ENCODE measurements at regions not wholly inside any gene's neighbourhood (a gene's known extent, or its start where the extent isn't known, plus 50 kb on each side); places are given as distances from the start of the nearest gene placed in this dataset.

DNA sequence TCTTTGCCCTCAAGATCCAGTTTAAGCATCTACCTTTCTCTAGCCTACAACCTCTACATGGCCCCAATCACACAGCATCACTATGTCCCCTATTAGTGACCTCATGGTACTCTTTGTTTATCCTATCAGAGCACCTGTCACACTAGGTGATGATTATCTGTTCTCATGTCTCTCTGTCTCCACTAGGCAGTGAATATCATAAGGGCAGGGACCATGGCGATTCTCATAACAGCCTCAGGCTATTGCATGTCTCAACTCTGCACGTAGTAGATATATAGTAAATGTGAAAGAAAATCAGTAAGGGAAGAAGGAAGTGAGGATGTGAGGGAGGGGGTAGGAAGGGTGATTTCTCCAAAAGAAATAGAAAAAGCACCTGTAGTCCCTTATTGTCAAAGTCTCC lies 311.0 kb downstream of the NSG2 start:
- Histone ChIP-seq H3K4me3 (replicated peaks in 1 of 2; ENCODE audit: low read depth in 1 of 2, low read length in 2 of 2) (no peak overlapping the region), H3K9me2 (ENCODE audit: insufficient read depth) (no peaks in the 10 kb centered on the region), H4K20me1 (ENCODE audit: insufficient read depth) (no peaks in the 10 kb centered on the region), H3K79me2 (ENCODE audit: insufficient read depth, low read length) (no peaks in the 10 kb centered on the region), H3K9me3 (ENCODE audit: control insufficient read depth in 1 of 2, insufficient read depth in 1 of 2, low read depth in 1 of 2, low read length in 2 of 2) (no peaks in the 10 kb centered on the region), H3K4me2 (ENCODE audit: low read length) (no peak overlapping the region), H3K27me3 (ENCODE audit: insufficient read depth, low read length) (peaks cover 45% of the 10 kb centered on the region; the same call in 1 of the 2 replicates), H3K36me3 (ENCODE audit: control insufficient read depth in 1 of 2, insufficient read depth in 2 of 2, low read length in 2 of 2) (no peaks in the 10 kb centered on the region), H3K9ac (ENCODE audit: low read length) (no peak overlapping the region), H2AFZ (ENCODE audit: low read depth, low read length, poor library complexity, severe bottlenecking) (no peak overlapping the region), H3K4me1 (ENCODE audit: control insufficient read depth in 1 of 2, insufficient read depth in 2 of 2, low read length in 2 of 2) (0 out of 4 replicates have a peak, but pooled peaks cover 0 to 4% of the 10 kb centered on the region in 2 experiments), H3K27ac (ENCODE audit: low read depth, low read length) (no peak overlapping the region)
- ChIA-PET POLR2A (no interaction called here), CTCF (no interaction called here), RAD21 (ENCODE audit: low non-redundant PET in 1 of 2, low total read pairs in 2 of 2, uncharacterized antibody in 2 of 2, unreplicated experiment in 2 of 2) (no interaction called here)
- no peak for ATAC-seq
- DNase-seq (ENCODE audit: low read depth, low spot score): no peak
- TF ChIP-seq SIN3A (IDR thresholded peaks at IDR 0.05; ENCODE audit: low read depth): no peak
- no peak for TF ChIP-seq CEBPB (IDR thresholded peaks at IDR 0.05; ENCODE audit: low read depth)
- no peak for TF ChIP-seq SRF (IDR thresholded peaks at IDR 0.05; ENCODE audit: low read depth)
- no peak for TF ChIP-seq POLR2A (IDR thresholded peaks at IDR 0.05; ENCODE audit: borderline replicate concordance, extremely low read depth, insufficient read depth, insufficient read length)
- no peak for TF ChIP-seq ELF1 (IDR thresholded peaks at IDR 0.05; ENCODE audit: borderline replicate concordance, low read depth)
- no peak for TF ChIP-seq FOSL1 (IDR thresholded peaks at IDR 0.05; ENCODE audit: low read depth)
- TF ChIP-seq ZNF274 (IDR thresholded peaks at IDR 0.05; ENCODE audit: low read depth, low read length): no peak
- no peak for TF ChIP-seq SP1 (IDR thresholded peaks at IDR 0.05; ENCODE audit: low read depth)
- no peak for TF ChIP-seq CBX3 (IDR thresholded peaks at IDR 0.05; ENCODE audit: low read depth)
- TF ChIP-seq, protein P1, sequence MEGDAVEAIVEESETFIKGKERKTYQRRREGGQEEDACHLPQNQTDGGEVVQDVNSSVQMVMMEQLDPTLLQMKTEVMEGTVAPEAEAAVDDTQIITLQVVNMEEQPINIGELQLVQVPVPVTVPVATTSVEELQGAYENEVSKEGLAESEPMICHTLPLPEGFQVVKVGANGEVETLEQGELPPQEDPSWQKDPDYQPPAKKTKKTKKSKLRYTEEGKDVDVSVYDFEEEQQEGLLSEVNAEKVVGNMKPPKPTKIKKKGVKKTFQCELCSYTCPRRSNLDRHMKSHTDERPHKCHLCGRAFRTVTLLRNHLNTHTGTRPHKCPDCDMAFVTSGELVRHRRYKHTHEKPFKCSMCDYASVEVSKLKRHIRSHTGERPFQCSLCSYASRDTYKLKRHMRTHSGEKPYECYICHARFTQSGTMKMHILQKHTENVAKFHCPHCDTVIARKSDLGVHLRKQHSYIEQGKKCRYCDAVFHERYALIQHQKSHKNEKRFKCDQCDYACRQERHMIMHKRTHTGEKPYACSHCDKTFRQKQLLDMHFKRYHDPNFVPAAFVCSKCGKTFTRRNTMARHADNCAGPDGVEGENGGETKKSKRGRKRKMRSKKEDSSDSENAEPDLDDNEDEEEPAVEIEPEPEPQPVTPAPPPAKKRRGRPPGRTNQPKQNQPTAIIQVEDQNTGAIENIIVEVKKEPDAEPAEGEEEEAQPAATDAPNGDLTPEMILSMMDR (IDR thresholded peaks at IDR 0.05 in 2 of 3, conservative IDR thresholded peaks at IDR 0.05 in 1 of 3; ENCODE audit: borderline replicate concordance in 1 of 3, insufficient read depth in 1 of 3, low read depth in 2 of 3, low read length in 2 of 3): no peak
- TF ChIP-seq RAD21 (IDR thresholded peaks at IDR 0.05; ENCODE audit: low read depth): no peak
- no peak for TF ChIP-seq EZH2 (IDR thresholded peaks at IDR 0.05)
- TF ChIP-seq YY1 (IDR thresholded peaks at IDR 0.05; ENCODE audit: extremely low read depth, insufficient replicate concordance, low read depth, low read length): no peak
- TF ChIP-seq TCF7L2 (IDR thresholded peaks at IDR 0.05; ENCODE audit: borderline replicate concordance, extremely low read depth, insufficient read depth, insufficient read length): no peak
- TF ChIP-seq, protein P2, sequence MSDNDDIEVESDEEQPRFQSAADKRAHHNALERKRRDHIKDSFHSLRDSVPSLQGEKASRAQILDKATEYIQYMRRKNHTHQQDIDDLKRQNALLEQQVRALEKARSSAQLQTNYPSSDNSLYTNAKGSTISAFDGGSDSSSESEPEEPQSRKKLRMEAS (IDR thresholded peaks at IDR 0.05): no peak
- no peak for TF ChIP-seq ZFX (IDR thresholded peaks at IDR 0.05)
- no peak for TF ChIP-seq EGR1 (IDR thresholded peaks at IDR 0.05; ENCODE audit: low read depth)
- intact Hi-C loops (cut with micrococcal nuclease): no loop called here
- BruUV-seq (replicated peaks): no TSS peak

Data from HCT116 (cell line).